GM12874 (cell line): ENCODE measurements at regions not wholly inside any gene's neighbourhood (a gene's known extent, or its start where the extent isn't known, plus 50 kb on each side); places are given as distances from the start of the nearest gene placed in this dataset.

ENCODE experiments used
- TF ChIP-seq, protein P1 (sequence below): IDR thresholded peaks from 2 replicates; pipeline ENCODE4 v1.5.1; 2011; ENCODE audit warnings: low read depth, mild to moderate bottlenecking, control low read depth, low read length, moderate library complexity; ENCODE audit not compliant: insufficient read depth

DNA sequence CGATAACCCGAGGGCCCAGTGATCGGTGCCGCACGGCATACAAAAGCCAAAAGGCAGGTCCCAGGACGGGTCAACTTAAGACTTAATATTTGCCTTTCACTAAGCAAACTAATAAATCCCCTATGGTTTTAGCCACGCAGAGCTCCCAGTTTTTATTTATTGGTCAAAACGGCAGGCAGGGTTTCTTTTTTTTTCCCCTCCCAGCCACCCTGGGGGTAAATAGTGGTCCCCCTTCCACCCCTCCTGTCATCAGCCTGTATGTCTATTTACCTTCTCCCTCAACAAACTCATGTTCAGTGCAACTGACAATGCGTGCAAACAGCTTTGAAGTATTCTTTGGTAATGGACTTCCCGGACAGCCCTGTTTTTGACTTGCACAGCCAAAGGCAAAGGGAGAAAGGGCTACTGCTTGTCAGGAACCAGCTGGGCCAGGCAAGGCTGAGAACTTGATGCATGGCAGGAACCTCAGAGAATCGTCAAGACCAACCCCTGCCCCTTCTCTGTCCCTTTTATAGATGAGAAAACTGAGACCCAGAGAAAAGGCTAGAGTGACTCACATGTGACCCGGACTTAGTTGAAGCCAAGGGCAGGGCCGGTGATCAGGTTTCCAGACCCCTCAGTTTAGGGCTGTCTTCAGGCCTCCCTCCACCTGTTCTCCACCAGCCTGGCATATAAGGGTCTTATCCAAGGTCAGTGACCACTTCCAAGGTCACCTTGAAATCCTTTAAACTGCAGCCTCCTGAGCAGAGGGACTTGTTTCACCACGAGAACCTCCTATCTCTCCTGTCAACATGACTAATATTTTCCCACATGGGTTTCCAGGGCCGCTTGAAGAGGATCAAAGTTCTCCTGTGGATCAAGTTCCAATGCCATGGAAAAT, 279.0 kb downstream of the SOX9 start:
- TF ChIP-seq, protein P1, sequence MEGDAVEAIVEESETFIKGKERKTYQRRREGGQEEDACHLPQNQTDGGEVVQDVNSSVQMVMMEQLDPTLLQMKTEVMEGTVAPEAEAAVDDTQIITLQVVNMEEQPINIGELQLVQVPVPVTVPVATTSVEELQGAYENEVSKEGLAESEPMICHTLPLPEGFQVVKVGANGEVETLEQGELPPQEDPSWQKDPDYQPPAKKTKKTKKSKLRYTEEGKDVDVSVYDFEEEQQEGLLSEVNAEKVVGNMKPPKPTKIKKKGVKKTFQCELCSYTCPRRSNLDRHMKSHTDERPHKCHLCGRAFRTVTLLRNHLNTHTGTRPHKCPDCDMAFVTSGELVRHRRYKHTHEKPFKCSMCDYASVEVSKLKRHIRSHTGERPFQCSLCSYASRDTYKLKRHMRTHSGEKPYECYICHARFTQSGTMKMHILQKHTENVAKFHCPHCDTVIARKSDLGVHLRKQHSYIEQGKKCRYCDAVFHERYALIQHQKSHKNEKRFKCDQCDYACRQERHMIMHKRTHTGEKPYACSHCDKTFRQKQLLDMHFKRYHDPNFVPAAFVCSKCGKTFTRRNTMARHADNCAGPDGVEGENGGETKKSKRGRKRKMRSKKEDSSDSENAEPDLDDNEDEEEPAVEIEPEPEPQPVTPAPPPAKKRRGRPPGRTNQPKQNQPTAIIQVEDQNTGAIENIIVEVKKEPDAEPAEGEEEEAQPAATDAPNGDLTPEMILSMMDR: no peak

DNA sequence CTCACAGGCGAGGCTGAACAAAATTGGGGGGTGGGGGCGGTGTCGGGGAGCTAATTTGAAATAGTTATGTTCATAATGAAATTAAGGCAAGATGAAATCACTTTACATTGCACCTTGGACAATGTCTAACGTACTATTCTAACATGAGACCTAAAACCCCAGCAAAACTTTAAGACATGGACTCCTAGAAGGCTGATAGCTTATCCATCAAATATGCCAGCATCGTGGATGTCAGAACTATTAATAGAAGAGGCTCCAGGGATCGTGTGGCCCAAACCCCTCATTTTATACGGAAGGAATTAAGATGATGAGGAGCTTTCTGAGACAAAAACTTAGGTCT, 279.6 kb downstream of the SOX9 start:
- TF ChIP-seq, protein P1: no peak

DNA sequence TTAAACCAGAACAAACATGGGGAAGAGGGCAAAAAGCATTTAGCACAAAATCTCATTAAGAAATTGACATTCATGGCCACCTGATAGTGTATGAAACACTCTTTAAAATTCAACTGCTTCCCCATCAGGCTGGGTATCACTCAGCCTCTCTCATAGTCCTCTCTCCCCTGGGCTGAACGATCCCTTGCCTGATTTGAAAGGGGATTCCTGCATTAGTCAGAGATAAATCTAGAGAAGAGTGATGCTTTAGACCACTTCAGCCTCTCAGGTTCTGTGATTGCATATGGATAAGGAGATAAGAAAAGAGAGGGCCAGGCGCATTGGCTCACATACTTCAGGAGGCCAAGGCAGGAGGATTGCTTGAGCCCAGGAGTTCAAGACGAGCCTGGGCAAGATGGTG, 280.0 kb downstream of the SOX9 start:
- TF ChIP-seq, protein P1: no peak

DNA sequence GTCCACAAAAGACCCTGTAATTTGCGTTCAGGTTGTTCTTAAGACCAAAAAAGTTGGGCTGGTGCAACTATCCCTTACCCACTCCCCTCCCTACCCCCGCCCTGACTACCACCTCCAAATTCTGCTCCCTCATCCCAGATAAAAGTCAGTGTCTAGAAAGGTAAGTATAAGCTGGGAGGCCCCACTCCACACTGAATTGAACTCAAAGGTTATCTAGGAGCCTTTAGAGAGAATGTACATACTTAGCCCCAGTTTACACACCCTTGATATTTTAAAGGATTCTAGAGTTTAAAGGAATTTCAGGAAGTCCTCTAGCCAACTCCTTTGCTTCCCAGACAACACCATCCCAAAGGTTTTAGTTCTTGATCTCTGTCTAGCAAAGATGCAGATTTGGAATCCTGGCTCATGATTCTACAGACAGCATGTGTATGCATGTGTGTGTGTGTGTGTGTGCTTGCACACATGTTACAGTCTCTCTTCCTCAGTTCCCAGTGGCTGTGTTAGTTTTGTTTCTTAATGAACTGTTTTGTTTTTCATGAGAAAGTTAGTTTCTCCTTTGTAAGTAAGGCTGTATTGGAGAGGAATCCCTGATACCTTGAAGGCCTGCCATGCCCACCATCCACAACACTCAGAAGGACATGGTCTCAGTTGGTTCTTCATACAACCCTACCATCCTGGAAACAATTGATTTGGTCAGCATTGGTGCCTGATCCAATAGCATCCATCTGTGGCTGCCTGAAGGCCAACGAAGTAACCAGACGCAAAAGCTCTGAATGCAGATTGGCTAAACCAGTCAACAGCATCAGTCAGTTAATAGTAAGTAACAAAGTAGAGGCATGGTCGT, 281.3 kb downstream of the SOX9 start:
- TF ChIP-seq, protein P1: no peak

DNA sequence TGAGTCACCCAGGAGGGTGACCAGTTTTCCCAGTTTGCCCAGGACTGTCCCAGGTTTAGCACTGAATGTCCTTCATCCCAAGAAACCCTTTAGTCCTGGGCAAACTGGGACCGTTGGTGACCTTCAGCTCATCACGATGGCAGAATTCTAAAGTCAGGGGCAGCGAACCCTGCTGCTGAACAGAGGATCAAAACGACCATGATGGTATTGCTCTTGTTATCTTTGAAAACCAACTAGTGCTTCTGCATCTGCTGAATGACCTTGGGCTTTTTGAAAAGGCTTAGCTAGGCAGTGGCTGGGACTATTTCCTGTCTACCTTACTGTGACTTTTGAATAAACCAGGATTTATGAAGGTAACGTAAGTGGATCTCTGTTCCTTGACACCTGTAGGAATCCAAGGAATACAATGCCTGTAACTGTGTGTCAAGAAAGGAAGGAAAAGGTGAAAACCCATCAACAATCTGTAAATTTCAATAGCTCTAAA, 281.9 kb downstream of the SOX9 start:
- TF ChIP-seq, protein P1: no peak

DNA sequence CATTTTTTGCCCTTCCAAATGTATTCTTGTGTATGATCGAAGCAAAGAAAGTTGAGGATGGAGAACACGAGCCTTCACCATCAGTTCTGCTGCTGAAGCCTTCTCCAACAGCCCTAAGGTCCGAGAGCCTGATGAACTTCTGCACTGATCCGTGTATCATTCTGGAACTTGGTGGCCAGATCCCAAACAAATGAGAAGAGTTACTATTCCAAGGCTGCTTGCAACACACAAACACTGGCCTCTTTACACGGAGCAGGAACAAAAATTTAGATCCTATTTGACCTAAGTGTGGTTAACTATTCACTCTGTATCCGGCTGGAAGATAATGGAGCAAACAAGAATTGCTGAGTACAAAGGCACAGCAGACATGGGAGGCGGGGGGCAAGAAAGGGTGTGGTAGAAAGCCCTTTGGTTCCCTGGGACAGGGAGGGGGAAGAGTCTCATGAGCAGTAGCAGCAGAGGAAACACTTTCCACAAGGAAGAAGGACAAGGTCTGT, 282.9 kb downstream of the SOX9 start:
- TF ChIP-seq, protein P1: no peak

DNA sequence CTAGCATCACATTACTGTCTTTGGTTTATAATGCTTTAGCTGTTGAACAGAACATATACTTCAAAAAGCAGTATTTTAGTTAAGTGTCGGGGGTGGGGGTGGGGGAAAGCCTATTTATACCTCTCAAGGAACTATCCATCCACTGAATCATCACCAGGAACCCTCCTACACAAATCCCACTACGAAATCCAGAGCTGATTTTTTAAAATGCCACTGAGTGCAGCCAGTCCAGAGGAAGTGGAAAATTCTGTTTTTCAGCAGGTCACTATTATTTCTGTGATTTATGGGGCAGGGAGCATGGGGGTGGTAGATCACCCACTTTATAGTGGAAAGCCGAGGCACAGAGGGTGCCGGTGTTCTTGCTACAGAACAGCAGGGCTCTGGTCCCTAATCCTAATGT, 284.1 kb downstream of the SOX9 start:
- TF ChIP-seq, protein P1: no peak
